SK-N-SH (cell line): ENCODE measurements at regions not wholly inside any gene's neighbourhood (a gene's known extent, or its start where the extent isn't known, plus 50 kb on each side); places are given as distances from the start of the nearest gene placed in this dataset.

Experiments used
- CTCF ChIA-PET: fragments of 300-600, 350-600 bp; formaldehyde crosslinking; extraction: SDS; loops from one replicate; lab custom pipeline; 2021; lab: Yijun Ruan, JAX
- POLR2A ChIA-PET: fragments of 350-600 bp; sonication (Branson Sonifier 250); formaldehyde crosslinking; extraction: SDS; loops from one replicate; lab custom pipeline; 2020; ENCODE audit warnings: antibody characterized with exemption, inconsistent platforms; lab: Yijun Ruan, JAX
- DNase-seq: peaks from one replicate; pipeline ENCODE4 v3.0.0; 2012
- H2AFZ ChIP-seq: fragments of 200-600 bp; sonication (generic); 2 replicates; pipeline ENCODE4 v1.8.1; 2016; ENCODE audit warnings: antibody characterized with exemption, mild to moderate bottlenecking, low read depth
- H3F3A ChIP-seq: fragments of 200-600 bp; sonication (generic); replicated peaks from 2 replicates; pipeline ENCODE3; 2016; ENCODE audit warnings: antibody characterized with exemption, mild to moderate bottlenecking; ENCODE audit not compliant: insufficient read depth
- H3K27ac ChIP-seq, 2 experiments: fragments of 200-500 bp in 1 of 2; fragments of 200-600 bp in 1 of 2; sonication (Bioruptor generic) in 1 of 2; sonication (generic), shearing (Covaris generic) in 1 of 2; 2 replicates each; pipeline versions ENCODE4 v1.5.1 to v1.6.1; 2014 to 2016; ENCODE audit warnings: low read depth in 2 of 2, inconsistent platforms in 1 of 2, low read length in 1 of 2, mild to moderate bottlenecking in 1 of 2, mixed read lengths in 1 of 2
- H3K27me3 ChIP-seq: fragments of 200-600 bp; sonication (generic), shearing (Covaris generic); 2 replicates; pipeline ENCODE4 v1.6.1; 2016; ENCODE audit warnings: mixed run types; ENCODE audit not compliant: insufficient read depth
- H3K36me3 ChIP-seq, 2 experiments: fragments of 200-500 bp in 1 of 2; fragments of 200-600 bp in 1 of 2; sonication (Bioruptor generic) in 1 of 2; sonication (generic) in 1 of 2; replicated peaks in 1 of 2; 2 replicates each; pipeline versions ENCODE3 to v1.5.1; 2014 to 2016; ENCODE audit warnings: low read length in 1 of 2, mild to moderate bottlenecking in 1 of 2; ENCODE audit not compliant: insufficient read depth in 2 of 2, control insufficient read depth in 1 of 2
- H3K4me1 ChIP-seq, 2 experiments: fragments of 200-500 bp in 1 of 2; fragments of 200-600 bp in 1 of 2; sonication (Bioruptor generic) in 1 of 2; sonication (generic), shearing (Covaris generic) in 1 of 2; 2 replicates each; pipeline versions ENCODE4 v1.5.1 to v1.6.1; 2014 to 2016; ENCODE audit warnings: low read depth in 1 of 2, low read length in 1 of 2, mixed run types in 1 of 2; ENCODE audit not compliant: insufficient read depth in 2 of 2, control insufficient read depth in 1 of 2
- H3K4me2 ChIP-seq: fragments of 200-600 bp; sonication (generic), shearing (Covaris generic); 2 replicates; pipeline ENCODE4 v1.6.1; 2017; ENCODE audit warnings: mixed run types
- H3K4me3 ChIP-seq, 2 experiments: fragments of 200-500 bp in 1 of 2; fragments of 200-600 bp in 1 of 2; sonication (Bioruptor generic) in 1 of 2; sonication (generic), shearing (Covaris generic) in 1 of 2; 2 replicates each; pipeline versions ENCODE4 v1.5.1 to v1.8.1; 2014 to 2016; ENCODE audit warnings: low read depth in 2 of 2, inconsistent platforms in 1 of 2, low read length in 1 of 2, mild to moderate bottlenecking in 1 of 2, mixed read lengths in 1 of 2, moderate library complexity in 1 of 2
- H3K79me2 ChIP-seq: fragments of 200-600 bp; sonication (generic); 2 replicates; pipeline ENCODE4 v1.8.1; 2017; ENCODE audit warnings: mild to moderate bottlenecking; ENCODE audit not compliant: insufficient read depth
- H3K9ac ChIP-seq: fragments of 200-600 bp; sonication (generic); 2 replicates; pipeline ENCODE4 v1.6.1; 2017; ENCODE audit warnings: mixed run types
- H3K9me2 ChIP-seq: fragments of 200-600 bp; sonication (generic); 2 replicates; pipeline ENCODE4 v1.6.1; 2017; ENCODE audit warnings: mixed run types
- H3K9me3 ChIP-seq: fragments of 200-600 bp; sonication (generic); 2 replicates; pipeline ENCODE4 v1.6.1; 2017; ENCODE audit warnings: mixed run types, mild to moderate bottlenecking, moderate library complexity
- H4K20me1 ChIP-seq: fragments of 200-600 bp; sonication (generic); 2 replicates; pipeline ENCODE4 v1.6.1; 2017; ENCODE audit warnings: mild to moderate bottlenecking, mixed run types; ENCODE audit not compliant: insufficient read depth
- CHD2 ChIP-seq: fragments of 150-350 bp; IDR thresholded peaks from 2 replicates; pipeline ENCODE4 v1.6.1; 2018; ENCODE audit warnings: low read length; ENCODE audit not compliant: partially characterized antibody
- ELF1 ChIP-seq: IDR thresholded peaks from 2 replicates; pipeline ENCODE4 v1.4.0; 2012
- FOSL2 ChIP-seq: IDR thresholded peaks from 2 replicates; pipeline ENCODE4 v1.4.0; 2012; ENCODE audit warnings: low read depth, mild to moderate bottlenecking, moderate library complexity, borderline replicate concordance
- FOXJ3 ChIP-seq: sonication (generic); formaldehyde crosslinking; IDR thresholded peaks from 2 replicates; pipeline ENCODE4 v1.5.1; 2020; ENCODE audit warnings: mild to moderate bottlenecking, missing genetic modification reagents
- FOXM1 ChIP-seq: IDR thresholded peaks from 2 replicates; pipeline ENCODE4 v1.4.0; 2012; ENCODE audit warnings: low read depth, mild to moderate bottlenecking
- GATA2 ChIP-seq: sonication (generic); formaldehyde crosslinking; IDR thresholded peaks from 2 replicates; pipeline ENCODE4 v1.5.0; 2020; ENCODE audit warnings: mild to moderate bottlenecking, missing genetic modification reagents
- JUND ChIP-seq: IDR thresholded peaks from 2 replicates; pipeline ENCODE4 v1.4.0; 2012
- MAX ChIP-seq: IDR thresholded peaks from 2 replicates; pipeline ENCODE4 v1.4.0; 2012; ENCODE audit warnings: low read depth
- MEF2A ChIP-seq: IDR thresholded peaks from 2 replicates; pipeline ENCODE4 v1.4.0; 2012; ENCODE audit warnings: low read depth, borderline replicate concordance
- PBX3 ChIP-seq: IDR thresholded peaks from 2 replicates; pipeline ENCODE4; 2012
- TCF12 ChIP-seq: IDR thresholded peaks from 2 replicates; pipeline ENCODE4 v1.4.0; 2012
- WGBS: methylation state at CpG from one replicate; pipeline ENCODE4 v1.1.6; 2017; ENCODE audit warnings: low lambda C conversion rate; 5-methylcytosine and 5-hydroxymethylcytosine counted together
- TF ChIP-seq, protein P1 (sequence below): IDR thresholded peaks from 2 replicates; pipeline ENCODE4 v1.4.0; 2012; ENCODE audit warnings: low read depth, borderline replicate concordance
- TF ChIP-seq, protein P2 (sequence below): fragments of 150-350 bp; IDR thresholded peaks from 2 replicates; pipeline ENCODE4 v1.6.1; 2016; ENCODE audit warnings: mild to moderate bottlenecking, low read depth, low read length
- TF ChIP-seq, protein P3 (sequence below): fragments of 200-600 bp; sonication (generic); IDR thresholded peaks from 2 replicates; pipeline ENCODE4 v1.6.1; 2017; ENCODE audit warnings: antibody characterized with exemption, mild to moderate bottlenecking, moderate library complexity

GRCh38 chr13:99829593-99830239 is 141.9 kb downstream of the ZIC5 start:
- Histone ChIP-seq H2AFZ (no peak overlapping the region), H3K36me3 (no peaks in the 10 kb centered on the region), H3K79me2 (no peaks in the 10 kb centered on the region), H4K20me1 (no peaks in the 10 kb centered on the region), H3K9me2 (no peaks in the 10 kb centered on the region), H3K27me3 (no peaks in the 10 kb centered on the region), H3K4me1 (no peaks in the 10 kb centered on the region), H3K27ac (no peak overlapping the region), H3K9me3 (no peaks in the 10 kb centered on the region), H3F3A (no peaks in the 10 kb centered on the region), H3K9ac (no peak overlapping the region), H3K4me2 (no peak overlapping the region), H3K4me3 (no peak overlapping the region)
- DNase-seq, result no peak
- 75% methylated on average over 12 of the region's 12 CpGs for WGBS
- TF ChIP-seq, protein P1, sequence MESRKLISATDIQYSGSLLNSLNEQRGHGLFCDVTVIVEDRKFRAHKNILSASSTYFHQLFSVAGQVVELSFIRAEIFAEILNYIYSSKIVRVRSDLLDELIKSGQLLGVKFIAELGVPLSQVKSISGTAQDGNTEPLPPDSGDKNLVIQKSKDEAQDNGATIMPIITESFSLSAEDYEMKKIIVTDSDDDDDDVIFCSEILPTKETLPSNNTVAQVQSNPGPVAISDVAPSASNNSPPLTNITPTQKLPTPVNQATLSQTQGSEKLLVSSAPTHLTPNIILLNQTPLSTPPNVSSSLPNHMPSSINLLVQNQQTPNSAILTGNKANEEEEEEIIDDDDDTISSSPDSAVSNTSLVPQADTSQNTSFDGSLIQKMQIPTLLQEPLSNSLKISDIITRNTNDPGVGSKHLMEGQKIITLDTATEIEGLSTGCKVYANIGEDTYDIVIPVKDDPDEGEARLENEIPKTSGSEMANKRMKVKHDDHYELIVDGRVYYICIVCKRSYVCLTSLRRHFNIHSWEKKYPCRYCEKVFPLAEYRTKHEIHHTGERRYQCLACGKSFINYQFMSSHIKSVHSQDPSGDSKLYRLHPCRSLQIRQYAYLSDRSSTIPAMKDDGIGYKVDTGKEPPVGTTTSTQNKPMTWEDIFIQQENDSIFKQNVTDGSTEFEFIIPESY, result no peak
- ChIA-PET CTCF (no interaction called here), POLR2A (no interaction called here)

DNA sequence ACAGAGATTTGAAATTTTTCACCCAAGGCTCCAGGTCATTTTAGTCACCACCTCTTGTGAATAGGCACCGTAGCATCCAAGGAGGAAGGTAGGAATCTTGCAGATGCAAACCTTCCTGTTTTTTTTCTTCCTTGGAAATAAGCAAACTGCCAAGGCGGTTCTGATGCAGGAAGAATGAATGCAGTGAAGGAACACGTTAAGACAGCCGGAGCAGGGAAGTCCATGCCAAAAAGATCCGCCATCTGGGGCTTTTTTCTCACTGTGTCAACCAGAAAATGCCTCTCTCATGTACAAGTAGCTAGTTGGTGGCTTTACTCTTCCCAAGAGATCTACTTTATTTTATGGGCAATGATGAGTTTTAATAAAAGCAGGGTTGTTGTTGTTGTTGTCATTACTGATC is 142.4 kb downstream of the ZIC5 start:
- Histone ChIP-seq H3K27ac (no peak overlapping the region), H3F3A (no peaks in the 10 kb centered on the region), H3K79me2 (no peaks in the 10 kb centered on the region), H2AFZ (no peak overlapping the region), H3K27me3 (no peaks in the 10 kb centered on the region), H3K4me1 (no peaks in the 10 kb centered on the region), H4K20me1 (no peaks in the 10 kb centered on the region), H3K4me3 (no peak overlapping the region), H3K4me2 (no peak overlapping the region), H3K9me2 (no peaks in the 10 kb centered on the region), H3K9ac (no peak overlapping the region), H3K9me3 (no peaks in the 10 kb centered on the region), H3K36me3 (no peaks in the 10 kb centered on the region)
- TF ChIP-seq JUND (no peak), TCF12 (no peak), FOSL2 (no peak), ELF1 (no peak), CHD2 (no peak), MEF2A (no peak), PBX3 (no peak), MAX (no peak), FOXM1 (no peak), GATA2 (CRISPR knock-in tag) (no peak), FOXJ3 (CRISPR knock-in tag) (no peak)
- TF ChIP-seq, protein P2, sequence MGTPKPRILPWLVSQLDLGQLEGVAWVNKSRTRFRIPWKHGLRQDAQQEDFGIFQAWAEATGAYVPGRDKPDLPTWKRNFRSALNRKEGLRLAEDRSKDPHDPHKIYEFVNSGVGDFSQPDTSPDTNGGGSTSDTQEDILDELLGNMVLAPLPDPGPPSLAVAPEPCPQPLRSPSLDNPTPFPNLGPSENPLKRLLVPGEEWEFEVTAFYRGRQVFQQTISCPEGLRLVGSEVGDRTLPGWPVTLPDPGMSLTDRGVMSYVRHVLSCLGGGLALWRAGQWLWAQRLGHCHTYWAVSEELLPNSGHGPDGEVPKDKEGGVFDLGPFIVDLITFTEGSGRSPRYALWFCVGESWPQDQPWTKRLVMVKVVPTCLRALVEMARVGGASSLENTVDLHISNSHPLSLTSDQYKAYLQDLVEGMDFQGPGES, result no peak
- TF ChIP-seq, protein P3, sequence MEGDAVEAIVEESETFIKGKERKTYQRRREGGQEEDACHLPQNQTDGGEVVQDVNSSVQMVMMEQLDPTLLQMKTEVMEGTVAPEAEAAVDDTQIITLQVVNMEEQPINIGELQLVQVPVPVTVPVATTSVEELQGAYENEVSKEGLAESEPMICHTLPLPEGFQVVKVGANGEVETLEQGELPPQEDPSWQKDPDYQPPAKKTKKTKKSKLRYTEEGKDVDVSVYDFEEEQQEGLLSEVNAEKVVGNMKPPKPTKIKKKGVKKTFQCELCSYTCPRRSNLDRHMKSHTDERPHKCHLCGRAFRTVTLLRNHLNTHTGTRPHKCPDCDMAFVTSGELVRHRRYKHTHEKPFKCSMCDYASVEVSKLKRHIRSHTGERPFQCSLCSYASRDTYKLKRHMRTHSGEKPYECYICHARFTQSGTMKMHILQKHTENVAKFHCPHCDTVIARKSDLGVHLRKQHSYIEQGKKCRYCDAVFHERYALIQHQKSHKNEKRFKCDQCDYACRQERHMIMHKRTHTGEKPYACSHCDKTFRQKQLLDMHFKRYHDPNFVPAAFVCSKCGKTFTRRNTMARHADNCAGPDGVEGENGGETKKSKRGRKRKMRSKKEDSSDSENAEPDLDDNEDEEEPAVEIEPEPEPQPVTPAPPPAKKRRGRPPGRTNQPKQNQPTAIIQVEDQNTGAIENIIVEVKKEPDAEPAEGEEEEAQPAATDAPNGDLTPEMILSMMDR, result no peak
- CTCF ChIA-PET, result no interaction called here
- 60% methylated on average over 5 of the region's 5 CpGs for WGBS
- DNase-seq, result no peak
- POLR2A ChIA-PET, result no interaction called here
